ENCODE measurements at regions not wholly inside any gene's neighbourhood (a gene's known extent, or its start where the extent isn't known, plus 50 kb on each side); places are given as distances from the start of the nearest gene placed in this dataset.

DNA sequence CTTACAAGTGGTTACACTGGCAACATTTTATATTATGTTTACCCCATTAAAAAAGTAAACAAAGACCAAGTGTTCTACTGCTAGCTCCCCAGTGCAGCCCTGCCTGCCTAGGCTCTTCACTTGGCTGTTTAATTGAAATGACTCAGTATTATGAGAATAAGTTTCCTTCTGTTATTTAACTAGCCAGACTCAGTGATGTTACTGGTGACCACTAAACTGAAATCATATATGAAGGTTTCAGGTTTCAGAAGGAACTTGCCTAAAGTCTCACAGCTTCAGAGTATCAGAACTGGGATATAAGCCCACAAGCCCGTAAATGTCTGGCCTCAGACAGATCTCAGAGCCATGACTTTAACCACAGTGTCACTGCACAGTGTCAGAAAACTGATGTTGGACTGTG is 66.8 kb upstream of the EXOC4 start:
- intact Hi-C loops (cut with micrococcal nuclease), result no loop called here
- Mint-ChIP-seq H3K36me3 (no peaks in the 10 kb centered on the region), H3K4me1 (no peaks in the 10 kb centered on the region), H3K9me3 (no peaks in the 10 kb centered on the region), H3K27me3 (ENCODE audit: low read depth in 2 of 2) (peaks cover 15 to 20% of the 10 kb centered on the region in 2 donors), H3K4me3 (no peak overlapping the region), H3K27ac (no peak overlapping the region)
- TF ChIP-seq, protein P1, sequence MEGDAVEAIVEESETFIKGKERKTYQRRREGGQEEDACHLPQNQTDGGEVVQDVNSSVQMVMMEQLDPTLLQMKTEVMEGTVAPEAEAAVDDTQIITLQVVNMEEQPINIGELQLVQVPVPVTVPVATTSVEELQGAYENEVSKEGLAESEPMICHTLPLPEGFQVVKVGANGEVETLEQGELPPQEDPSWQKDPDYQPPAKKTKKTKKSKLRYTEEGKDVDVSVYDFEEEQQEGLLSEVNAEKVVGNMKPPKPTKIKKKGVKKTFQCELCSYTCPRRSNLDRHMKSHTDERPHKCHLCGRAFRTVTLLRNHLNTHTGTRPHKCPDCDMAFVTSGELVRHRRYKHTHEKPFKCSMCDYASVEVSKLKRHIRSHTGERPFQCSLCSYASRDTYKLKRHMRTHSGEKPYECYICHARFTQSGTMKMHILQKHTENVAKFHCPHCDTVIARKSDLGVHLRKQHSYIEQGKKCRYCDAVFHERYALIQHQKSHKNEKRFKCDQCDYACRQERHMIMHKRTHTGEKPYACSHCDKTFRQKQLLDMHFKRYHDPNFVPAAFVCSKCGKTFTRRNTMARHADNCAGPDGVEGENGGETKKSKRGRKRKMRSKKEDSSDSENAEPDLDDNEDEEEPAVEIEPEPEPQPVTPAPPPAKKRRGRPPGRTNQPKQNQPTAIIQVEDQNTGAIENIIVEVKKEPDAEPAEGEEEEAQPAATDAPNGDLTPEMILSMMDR (IDR thresholded peaks at IDR 0.05), result no peak
- no peak for ATAC-seq
- H3K36me3 ChIP-seq (ENCODE audit: control insufficient read depth, insufficient read depth, low read length), result no peaks in the 10 kb centered on the region
- H3K27me3 ChIP-seq (ENCODE audit: control insufficient read depth, insufficient read depth, low read length), result no peaks in the 10 kb centered on the region
- H3K9me3 ChIP-seq (ENCODE audit: control insufficient read depth, insufficient read depth, low read length), result no peaks in the 10 kb centered on the region
- no peak overlapping the region for H3K27ac ChIP-seq (ENCODE audit: low read length)
- WGBS (ENCODE audit: insufficient coverage), result 80% methylated on average over 1 of the region's 1 CpG
- no peak for DNase-seq
- no peaks in the 10 kb centered on the region for H3K4me1 ChIP-seq (ENCODE audit: control insufficient read depth, insufficient read depth, low read length)
- H3K4me3 ChIP-seq (ENCODE audit: low read length), result no peak overlapping the region

DNA sequence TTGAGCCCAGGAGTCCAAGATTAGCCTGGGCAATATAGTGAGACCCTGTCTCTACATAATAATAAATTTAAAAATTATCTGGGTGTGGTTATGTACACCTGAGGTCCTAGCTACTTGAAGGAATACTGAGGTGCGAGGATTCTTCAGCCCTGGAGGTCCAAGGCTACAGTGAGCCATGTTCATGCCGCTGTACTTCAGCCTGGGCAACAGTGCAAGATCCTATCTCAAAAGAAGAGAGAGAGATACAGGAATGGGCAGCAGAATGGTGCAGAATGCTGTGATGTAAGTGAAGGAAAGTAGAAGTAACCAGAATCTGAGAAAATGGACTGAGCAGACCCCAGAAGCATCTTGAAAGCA is 62.7 kb upstream of the EXOC4 start:
- H3K9me3 ChIP-seq (ENCODE audit: control insufficient read depth, insufficient read depth, low read length), result no peaks in the 10 kb centered on the region
- ATAC-seq (no peak), DNase-seq (no peak)
- no peaks in the 10 kb centered on the region for H3K4me1 ChIP-seq (ENCODE audit: control insufficient read depth, insufficient read depth, low read length)
- intact Hi-C loops (cut with micrococcal nuclease), result no loop called here
- H3K4me3 ChIP-seq (ENCODE audit: low read length), result no peak overlapping the region
- WGBS (ENCODE audit: insufficient coverage), result 88% methylated on average over 2 of the region's 2 CpGs
- TF ChIP-seq, protein P1 (IDR thresholded peaks at IDR 0.05), result no peak
- Mint-ChIP-seq H3K27ac (no peak overlapping the region), H3K9me3 (no peaks in the 10 kb centered on the region), H3K4me3 (no peak overlapping the region), H3K36me3 (no peaks in the 10 kb centered on the region), H3K4me1 (no peaks in the 10 kb centered on the region), H3K27me3 (ENCODE audit: low read depth in 2 of 2) (peaks cover 4 to 15% of the 10 kb centered on the region in 2 donors)
- no peak overlapping the region for H3K27ac ChIP-seq (ENCODE audit: low read length)
- no peaks in the 10 kb centered on the region for H3K27me3 ChIP-seq (ENCODE audit: control insufficient read depth, insufficient read depth, low read length)
- no peaks in the 10 kb centered on the region for H3K36me3 ChIP-seq (ENCODE audit: control insufficient read depth, insufficient read depth, low read length)

DNA sequence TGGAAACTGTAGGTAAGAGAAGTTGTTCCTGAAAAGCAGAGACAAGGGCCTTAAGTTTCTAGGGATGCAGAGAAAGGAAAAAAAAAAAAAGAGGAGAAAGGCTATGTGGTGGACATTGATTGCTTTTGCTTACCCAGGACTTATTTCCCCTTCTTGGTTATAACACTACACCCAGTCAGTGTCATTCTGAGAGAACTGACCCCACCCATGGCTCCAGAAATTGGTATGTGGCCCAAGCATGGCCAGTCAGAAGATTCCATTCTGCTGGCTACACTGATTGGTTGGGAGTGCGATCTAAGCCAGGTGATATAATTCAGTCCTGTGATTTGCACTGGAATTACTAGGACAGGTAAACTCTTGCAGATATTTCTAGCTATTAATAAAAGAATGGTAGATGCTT is 62.2 kb upstream of the EXOC4 start:
- peaks cover 0 to 15% of the 10 kb centered on the region in 2 donors for H3K27me3 Mint-ChIP-seq (ENCODE audit: low read depth in 2 of 2)
- no peaks in the 10 kb centered on the region for H3K9me3 ChIP-seq (ENCODE audit: control insufficient read depth, insufficient read depth, low read length)
- no peaks in the 10 kb centered on the region for H3K36me3 Mint-ChIP-seq
- TF ChIP-seq, protein P1 (IDR thresholded peaks at IDR 0.05), result no peak
- DNase-seq (no peak), ATAC-seq (no peak)
- intact Hi-C loops (cut with micrococcal nuclease), result no loop called here
- no peaks in the 10 kb centered on the region for H3K27me3 ChIP-seq (ENCODE audit: control insufficient read depth, insufficient read depth, low read length)
- 100% methylated on average over 1 of the region's 1 CpG for WGBS (ENCODE audit: insufficient coverage)
- no peak overlapping the region for H3K27ac ChIP-seq (ENCODE audit: low read length)
- no peaks in the 10 kb centered on the region for H3K4me1 Mint-ChIP-seq
- no peak overlapping the region for H3K4me3 Mint-ChIP-seq
- no peak overlapping the region for H3K4me3 ChIP-seq (ENCODE audit: low read length)
- no peaks in the 10 kb centered on the region for H3K4me1 ChIP-seq (ENCODE audit: control insufficient read depth, insufficient read depth, low read length)
- no peaks in the 10 kb centered on the region for H3K9me3 Mint-ChIP-seq
- H3K36me3 ChIP-seq (ENCODE audit: control insufficient read depth, insufficient read depth, low read length), result no peaks in the 10 kb centered on the region
- no peak overlapping the region for H3K27ac Mint-ChIP-seq

DNA sequence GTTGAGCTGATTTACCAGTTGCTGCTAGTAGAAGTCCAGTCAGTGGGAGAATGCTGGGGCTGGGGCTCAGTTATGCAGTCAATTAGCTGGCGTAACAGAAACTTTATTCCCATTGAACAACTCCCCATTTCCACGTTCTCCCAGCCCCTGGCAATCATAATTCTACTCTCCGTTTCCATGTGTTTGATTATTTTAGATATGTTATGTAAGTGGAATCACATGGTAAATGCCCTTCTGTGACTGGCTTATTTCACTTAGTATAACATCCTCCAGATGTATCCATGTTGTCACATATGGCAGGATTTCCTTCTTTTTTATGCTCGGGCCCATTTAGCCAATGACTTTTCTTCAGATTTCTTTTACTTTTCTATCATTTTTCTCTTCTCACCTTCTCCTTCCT is 61.1 kb upstream of the EXOC4 start:
- Mint-ChIP-seq H3K27ac (no peak overlapping the region), H3K27me3 (ENCODE audit: low read depth in 2 of 2) (peaks cover 0 to 14% of the 10 kb centered on the region in 2 donors), H3K4me1 (no peaks in the 10 kb centered on the region), H3K9me3 (no peaks in the 10 kb centered on the region), H3K36me3 (no peaks in the 10 kb centered on the region), H3K4me3 (no peak overlapping the region)
- Histone ChIP-seq H3K36me3 (ENCODE audit: control insufficient read depth, insufficient read depth, low read length) (no peaks in the 10 kb centered on the region), H3K9me3 (ENCODE audit: control insufficient read depth, insufficient read depth, low read length) (no peaks in the 10 kb centered on the region), H3K4me1 (ENCODE audit: control insufficient read depth, insufficient read depth, low read length) (no peaks in the 10 kb centered on the region), H3K27ac (ENCODE audit: low read length) (no peak overlapping the region), H3K27me3 (ENCODE audit: control insufficient read depth, insufficient read depth, low read length) (no peaks in the 10 kb centered on the region), H3K4me3 (ENCODE audit: low read length) (no peak overlapping the region)
- no peak for ATAC-seq
- intact Hi-C loops (cut with micrococcal nuclease), result no loop called here
- no peak for DNase-seq
- 82% methylated on average over 2 of the region's 4 CpGs for WGBS (ENCODE audit: insufficient coverage)
- TF ChIP-seq, protein P1 (IDR thresholded peaks at IDR 0.05), result no peak

Data from natural killer cell (primary cell).